ENCODE measurements at regions not wholly inside any gene's neighbourhood (a gene's known extent, or its start where the extent isn't known, plus 50 kb on each side); places are given as distances from the start of the nearest gene placed in this dataset.

GRCh38 chr5:14928661-14929060, 57.1 kb upstream of the ANKH start:
- TF ChIP-seq, protein P1, sequence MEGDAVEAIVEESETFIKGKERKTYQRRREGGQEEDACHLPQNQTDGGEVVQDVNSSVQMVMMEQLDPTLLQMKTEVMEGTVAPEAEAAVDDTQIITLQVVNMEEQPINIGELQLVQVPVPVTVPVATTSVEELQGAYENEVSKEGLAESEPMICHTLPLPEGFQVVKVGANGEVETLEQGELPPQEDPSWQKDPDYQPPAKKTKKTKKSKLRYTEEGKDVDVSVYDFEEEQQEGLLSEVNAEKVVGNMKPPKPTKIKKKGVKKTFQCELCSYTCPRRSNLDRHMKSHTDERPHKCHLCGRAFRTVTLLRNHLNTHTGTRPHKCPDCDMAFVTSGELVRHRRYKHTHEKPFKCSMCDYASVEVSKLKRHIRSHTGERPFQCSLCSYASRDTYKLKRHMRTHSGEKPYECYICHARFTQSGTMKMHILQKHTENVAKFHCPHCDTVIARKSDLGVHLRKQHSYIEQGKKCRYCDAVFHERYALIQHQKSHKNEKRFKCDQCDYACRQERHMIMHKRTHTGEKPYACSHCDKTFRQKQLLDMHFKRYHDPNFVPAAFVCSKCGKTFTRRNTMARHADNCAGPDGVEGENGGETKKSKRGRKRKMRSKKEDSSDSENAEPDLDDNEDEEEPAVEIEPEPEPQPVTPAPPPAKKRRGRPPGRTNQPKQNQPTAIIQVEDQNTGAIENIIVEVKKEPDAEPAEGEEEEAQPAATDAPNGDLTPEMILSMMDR (conservative IDR thresholded peaks at IDR 0.05 in 1 of 2, IDR thresholded peaks at IDR 0.05 in 1 of 2; ENCODE audit: low read depth in 1 of 2, low read length in 2 of 2), result no peak
- no peak for TF ChIP-seq EZH2 (IDR thresholded peaks at IDR 0.05; ENCODE audit: low read length, missing control alignments)
